A549 (cell line): ENCODE measurements at regions not wholly inside any gene's neighbourhood (a gene's known extent, or its start where the extent isn't known, plus 50 kb on each side); places are given as distances from the start of the nearest gene placed in this dataset.

ENCODE experiments used
- CTCF ChIP-seq: fragments of >200 bp; sonication (Bioruptor Twin); formaldehyde crosslinking; IDR thresholded peaks from 3 replicates; pipeline ENCODE4 v1.5.1; 2016
- EP300 ChIP-seq, 2 experiments: fragments of >200 bp; sonication (Bioruptor Twin); formaldehyde crosslinking; IDR thresholded peaks; 2 replicates in 1 of 2; 3 replicates in 1 of 2; pipeline ENCODE4 v1.6.1; 2016 to 2017
- FOSL2 ChIP-seq, 2 experiments: fragments of 450-650 bp in 1 of 2; fragments of >200 bp in 1 of 2; sonication (Bioruptor Twin) in 1 of 2; formaldehyde crosslinking; IDR thresholded peaks; 2 replicates each; pipeline versions ENCODE4 v1.5.0 to v1.6.1; 2016 to 2020; ENCODE audit warnings: mild to moderate bottlenecking in 1 of 2, moderate library complexity in 1 of 2
- JUN ChIP-seq, 2 experiments: fragments of >200 bp; sonication (Bioruptor Twin); formaldehyde crosslinking; IDR thresholded peaks; 2 replicates in 1 of 2; 3 replicates in 1 of 2; pipeline ENCODE4 v1.6.1; 2016 to 2017
- POLR2A ChIP-seq: IDR thresholded peaks from 2 replicates; pipeline ENCODE4 v1.6.1; 2012; ENCODE audit warnings: mild to moderate bottlenecking, low read length
- TF ChIP-seq, protein P1 (sequence below): fragments of 250-450 bp; sonication (Bioruptor Pico); IDR thresholded peaks from 2 replicates; pipeline ENCODE4 v1.5.0; 2021; ENCODE audit warnings: mild to moderate bottlenecking, moderate library complexity, borderline replicate concordance
- TF ChIP-seq, protein P2 (sequence below): fragments of 450-650 bp; IDR thresholded peaks from 2 replicates; pipeline ENCODE4 v1.6.1; 2014; ENCODE audit warnings: antibody characterized with exemption
- TF ChIP-seq, protein P3 (sequence below): IDR thresholded peaks from 2 replicates; pipeline ENCODE4 v1.6.1; 2012; ENCODE audit warnings: low read depth, borderline replicate concordance
- TF ChIP-seq, protein P4 (sequence below): fragments of >200 bp; sonication (Bioruptor Twin); formaldehyde crosslinking; IDR thresholded peaks from 3 replicates; pipeline ENCODE4 v1.6.1; 2016

DNA sequence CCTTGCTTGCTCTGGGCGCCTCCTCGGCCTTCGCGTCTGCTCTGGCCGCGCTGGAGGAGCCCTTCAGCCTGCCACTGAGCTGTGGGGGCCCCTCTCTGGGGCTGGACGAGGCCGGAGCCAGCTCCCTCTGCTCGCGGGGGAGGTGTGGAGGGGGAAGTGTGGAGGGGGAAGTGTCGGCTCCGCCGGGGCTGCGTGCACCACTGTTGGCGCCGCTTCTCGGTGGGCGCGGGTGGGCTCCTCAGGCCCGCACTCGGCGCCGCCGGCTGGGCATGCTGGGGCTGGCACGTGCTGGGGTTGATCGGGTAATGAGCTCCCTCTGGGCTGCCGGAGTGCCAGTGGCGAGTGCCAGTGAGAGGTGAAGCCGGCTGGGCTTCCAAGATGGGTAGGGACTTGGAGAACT, 116.7 kb downstream of the CPXCR1 start:
- TF ChIP-seq POLR2A, result no peak
- TF ChIP-seq CTCF, result no peak
- no peak for TF ChIP-seq FOSL2 (IDR thresholded peaks at IDR 0.05)
- TF ChIP-seq FOSL2 (CRISPR knock-in tag; IDR thresholded peaks at IDR 0.05), result no peak
- no peak for TF ChIP-seq JUN (IDR thresholded peaks at IDR 0.05)
- TF ChIP-seq, protein P1, sequence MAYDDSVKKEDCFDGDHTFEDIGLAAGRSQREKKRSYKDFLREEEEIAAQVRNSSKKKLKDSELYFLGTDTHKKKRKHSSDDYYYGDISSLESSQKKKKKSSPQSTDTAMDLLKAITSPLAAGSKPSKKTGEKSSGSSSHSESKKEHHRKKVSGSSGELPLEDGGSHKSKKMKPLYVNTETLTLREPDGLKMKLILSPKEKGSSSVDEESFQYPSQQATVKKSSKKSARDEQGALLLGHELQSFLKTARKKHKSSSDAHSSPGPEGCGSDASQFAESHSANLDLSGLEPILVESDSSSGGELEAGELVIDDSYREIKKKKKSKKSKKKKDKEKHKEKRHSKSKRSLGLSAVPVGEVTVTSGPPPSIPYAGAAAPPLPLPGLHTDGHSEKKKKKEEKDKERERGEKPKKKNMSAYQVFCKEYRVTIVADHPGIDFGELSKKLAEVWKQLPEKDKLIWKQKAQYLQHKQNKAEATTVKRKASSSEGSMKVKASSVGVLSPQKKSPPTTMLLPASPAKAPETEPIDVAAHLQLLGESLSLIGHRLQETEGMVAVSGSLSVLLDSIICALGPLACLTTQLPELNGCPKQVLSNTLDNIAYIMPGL (CRISPR knock-in tag), result no peak
- TF ChIP-seq, protein P2, sequence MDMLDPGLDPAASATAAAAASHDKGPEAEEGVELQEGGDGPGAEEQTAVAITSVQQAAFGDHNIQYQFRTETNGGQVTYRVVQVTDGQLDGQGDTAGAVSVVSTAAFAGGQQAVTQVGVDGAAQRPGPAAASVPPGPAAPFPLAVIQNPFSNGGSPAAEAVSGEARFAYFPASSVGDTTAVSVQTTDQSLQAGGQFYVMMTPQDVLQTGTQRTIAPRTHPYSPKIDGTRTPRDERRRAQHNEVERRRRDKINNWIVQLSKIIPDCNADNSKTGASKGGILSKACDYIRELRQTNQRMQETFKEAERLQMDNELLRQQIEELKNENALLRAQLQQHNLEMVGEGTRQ, result no peak
- TF ChIP-seq, protein P3, sequence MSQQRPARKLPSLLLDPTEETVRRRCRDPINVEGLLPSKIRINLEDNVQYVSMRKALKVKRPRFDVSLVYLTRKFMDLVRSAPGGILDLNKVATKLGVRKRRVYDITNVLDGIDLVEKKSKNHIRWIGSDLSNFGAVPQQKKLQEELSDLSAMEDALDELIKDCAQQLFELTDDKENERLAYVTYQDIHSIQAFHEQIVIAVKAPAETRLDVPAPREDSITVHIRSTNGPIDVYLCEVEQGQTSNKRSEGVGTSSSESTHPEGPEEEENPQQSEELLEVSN, result no peak
- no peak for TF ChIP-seq EP300 (IDR thresholded peaks at IDR 0.05)
- TF ChIP-seq, protein P4, sequence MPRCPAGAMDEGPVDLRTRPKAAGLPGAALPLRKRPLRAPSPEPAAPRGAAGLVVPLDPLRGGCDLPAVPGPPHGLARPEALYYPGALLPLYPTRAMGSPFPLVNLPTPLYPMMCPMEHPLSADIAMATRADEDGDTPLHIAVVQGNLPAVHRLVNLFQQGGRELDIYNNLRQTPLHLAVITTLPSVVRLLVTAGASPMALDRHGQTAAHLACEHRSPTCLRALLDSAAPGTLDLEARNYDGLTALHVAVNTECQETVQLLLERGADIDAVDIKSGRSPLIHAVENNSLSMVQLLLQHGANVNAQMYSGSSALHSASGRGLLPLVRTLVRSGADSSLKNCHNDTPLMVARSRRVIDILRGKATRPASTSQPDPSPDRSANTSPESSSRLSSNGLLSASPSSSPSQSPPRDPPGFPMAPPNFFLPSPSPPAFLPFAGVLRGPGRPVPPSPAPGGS, result no peak
